ENCODE measurements at regions not wholly inside any gene's neighbourhood (a gene's known extent, or its start where the extent isn't known, plus 50 kb on each side); places are given as distances from the start of the nearest gene placed in this dataset.
A peak's percentile ranks its signal among the peaks of the same experiment; 100 is the strongest.

DNA sequence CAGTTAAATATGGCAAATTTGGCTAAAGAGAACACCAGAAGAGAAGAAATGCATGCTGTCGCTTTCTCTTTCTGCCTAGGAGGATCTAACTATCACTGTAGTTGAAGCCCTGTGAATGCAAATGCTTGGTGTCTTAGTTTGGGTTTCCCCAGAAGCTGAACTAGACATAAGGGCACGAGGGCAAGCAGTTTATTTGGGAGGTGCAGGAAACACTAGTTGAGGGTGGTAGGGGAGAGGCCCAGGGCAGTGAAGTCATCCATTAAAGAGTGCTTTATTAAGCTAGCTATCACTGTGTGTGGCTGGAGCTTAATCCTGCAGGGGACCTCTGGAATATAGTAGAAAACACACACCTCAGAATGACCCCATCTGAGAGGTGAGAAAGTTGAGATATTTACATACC lies 639.8 kb upstream of the ZEB2 start:
- no peak overlapping the region for H3K4me3 ChIP-seq (ENCODE audit: low read depth, low read length)
- TF ChIP-seq, protein P1, sequence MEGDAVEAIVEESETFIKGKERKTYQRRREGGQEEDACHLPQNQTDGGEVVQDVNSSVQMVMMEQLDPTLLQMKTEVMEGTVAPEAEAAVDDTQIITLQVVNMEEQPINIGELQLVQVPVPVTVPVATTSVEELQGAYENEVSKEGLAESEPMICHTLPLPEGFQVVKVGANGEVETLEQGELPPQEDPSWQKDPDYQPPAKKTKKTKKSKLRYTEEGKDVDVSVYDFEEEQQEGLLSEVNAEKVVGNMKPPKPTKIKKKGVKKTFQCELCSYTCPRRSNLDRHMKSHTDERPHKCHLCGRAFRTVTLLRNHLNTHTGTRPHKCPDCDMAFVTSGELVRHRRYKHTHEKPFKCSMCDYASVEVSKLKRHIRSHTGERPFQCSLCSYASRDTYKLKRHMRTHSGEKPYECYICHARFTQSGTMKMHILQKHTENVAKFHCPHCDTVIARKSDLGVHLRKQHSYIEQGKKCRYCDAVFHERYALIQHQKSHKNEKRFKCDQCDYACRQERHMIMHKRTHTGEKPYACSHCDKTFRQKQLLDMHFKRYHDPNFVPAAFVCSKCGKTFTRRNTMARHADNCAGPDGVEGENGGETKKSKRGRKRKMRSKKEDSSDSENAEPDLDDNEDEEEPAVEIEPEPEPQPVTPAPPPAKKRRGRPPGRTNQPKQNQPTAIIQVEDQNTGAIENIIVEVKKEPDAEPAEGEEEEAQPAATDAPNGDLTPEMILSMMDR (IDR thresholded peaks at IDR 0.05; ENCODE audit: control insufficient read depth, extremely low read depth, insufficient read depth): no peak
- DNase-seq (ENCODE audit: low read depth): no peak

DNA sequence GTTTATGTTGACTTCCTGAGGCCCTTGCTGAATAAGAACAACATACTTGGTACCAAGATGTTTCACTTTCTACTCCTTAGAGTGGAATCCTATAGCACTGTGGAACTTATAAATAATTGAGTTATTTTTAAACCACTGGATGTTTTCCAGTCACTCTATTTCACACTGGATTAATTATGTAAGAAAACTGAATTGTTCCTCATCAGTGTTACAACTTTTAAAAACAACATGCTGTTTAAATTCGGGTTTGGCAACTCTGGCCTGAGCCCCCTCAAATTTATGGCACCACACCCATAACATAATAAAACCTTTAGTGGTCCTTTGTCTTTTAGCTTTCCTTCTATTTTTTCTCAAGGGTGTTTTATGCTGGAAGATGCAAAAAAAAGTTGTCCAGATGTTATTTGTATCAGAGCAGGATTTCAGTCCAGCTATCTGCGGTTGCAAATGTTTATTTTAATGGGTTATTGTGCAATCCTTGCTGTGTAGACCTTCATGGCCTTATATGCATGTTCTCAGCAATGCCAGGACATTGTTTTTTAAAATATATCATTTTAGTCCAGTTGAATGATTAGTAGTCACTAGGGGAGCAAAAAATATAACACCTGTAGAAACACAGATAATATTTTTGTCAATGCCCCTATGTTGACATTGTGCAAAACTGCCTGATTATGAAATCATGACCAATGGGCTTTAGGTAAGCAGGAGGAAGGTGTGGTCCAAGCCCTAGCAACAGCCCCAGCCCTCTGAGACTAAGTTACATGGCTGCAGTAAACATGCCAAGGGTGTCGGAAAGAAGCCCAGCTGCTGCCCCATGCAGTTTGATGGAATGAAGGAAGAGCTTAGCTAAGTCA lies 638.0 kb upstream of the ZEB2 start:
- no peak overlapping the region for H3K4me3 ChIP-seq (ENCODE audit: low read depth, low read length)
- DNase-seq (ENCODE audit: low read depth): peak; percentile 3
- TF ChIP-seq, protein P1 (IDR thresholded peaks at IDR 0.05; ENCODE audit: control insufficient read depth, extremely low read depth, insufficient read depth): no peak

DNA sequence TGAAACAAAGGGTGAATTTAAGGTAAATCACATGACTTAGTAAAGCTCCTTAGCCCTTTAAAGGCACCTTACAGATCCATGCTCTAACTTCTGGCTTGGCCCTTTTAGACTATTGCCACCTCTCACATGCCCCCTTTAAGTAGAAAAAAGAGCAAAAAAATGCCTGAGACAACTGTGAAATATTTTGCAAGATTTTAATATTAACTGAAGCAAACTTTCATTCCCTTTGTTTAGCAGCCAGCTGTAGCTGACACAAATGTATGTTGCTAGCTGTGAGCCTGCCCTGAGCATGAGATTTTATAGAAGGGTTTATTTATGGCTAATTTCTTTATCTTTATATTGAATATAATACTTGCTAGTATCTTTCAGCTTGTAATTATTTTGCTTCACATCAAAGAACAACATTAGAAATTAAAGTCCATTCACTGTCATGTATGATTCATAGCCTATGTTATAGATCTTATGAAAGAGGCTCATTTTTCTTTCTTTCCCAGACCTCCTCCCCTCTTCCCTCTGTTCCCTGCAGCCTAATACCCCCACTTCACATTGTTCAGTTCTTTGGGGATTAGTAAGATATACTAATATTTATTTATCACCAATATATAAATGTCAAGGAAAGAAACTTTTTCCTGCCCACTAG lies 637.2 kb upstream of the ZEB2 start:
- DNase-seq (ENCODE audit: low read depth): no peak
- H3K4me3 ChIP-seq (ENCODE audit: low read depth, low read length): no peak overlapping the region
- TF ChIP-seq, protein P1 (IDR thresholded peaks at IDR 0.05; ENCODE audit: control insufficient read depth, extremely low read depth, insufficient read depth): no peak

DNA sequence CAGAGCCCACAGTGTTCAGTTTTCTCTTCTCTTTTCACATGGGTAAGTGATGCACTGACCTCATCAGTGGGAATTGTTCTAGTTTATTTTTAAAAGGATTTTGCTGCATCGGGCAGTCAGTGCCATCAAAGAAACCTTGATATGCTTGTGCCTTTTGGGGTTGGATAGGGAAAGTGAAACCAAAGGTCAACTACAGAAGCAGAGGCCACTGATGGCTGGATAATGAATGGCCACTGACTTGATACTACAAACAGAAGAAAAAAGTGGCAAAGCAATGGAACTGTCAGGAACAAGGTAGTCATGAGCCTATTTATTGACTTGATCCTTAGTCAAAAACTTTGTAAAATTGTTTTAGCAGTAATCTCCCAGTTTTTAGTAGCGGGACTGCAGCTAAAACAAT lies 636.3 kb upstream of the ZEB2 start:
- H3K4me3 ChIP-seq (ENCODE audit: low read depth, low read length): no peak overlapping the region
- TF ChIP-seq, protein P1 (IDR thresholded peaks at IDR 0.05; ENCODE audit: control insufficient read depth, extremely low read depth, insufficient read depth): no peak
- no peak for DNase-seq (ENCODE audit: low read depth)

DNA sequence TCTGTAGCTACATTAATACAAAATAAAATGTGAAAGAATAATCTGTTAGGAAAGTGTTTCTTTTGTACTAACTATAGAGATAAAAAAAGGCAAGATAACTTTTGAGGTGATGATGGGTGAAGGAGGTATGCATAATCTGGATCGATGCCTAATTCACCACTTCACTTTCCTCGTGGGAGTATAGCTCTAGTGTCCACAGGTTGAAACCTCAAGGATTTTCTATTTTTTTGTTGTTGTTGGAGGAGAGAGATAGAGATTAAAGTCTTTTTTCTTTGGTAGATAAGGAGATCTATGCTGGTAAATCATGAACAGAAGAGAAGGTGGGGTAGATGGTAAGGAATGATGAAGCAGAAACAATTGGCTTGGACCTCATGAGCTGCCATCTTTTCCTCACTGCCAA lies 635.3 kb upstream of the ZEB2 start:
- TF ChIP-seq, protein P1 (IDR thresholded peaks at IDR 0.05; ENCODE audit: control insufficient read depth, extremely low read depth, insufficient read depth): no peak
- no peak overlapping the region for H3K4me3 ChIP-seq (ENCODE audit: low read depth, low read length)
- no peak for DNase-seq (ENCODE audit: low read depth)

DNA sequence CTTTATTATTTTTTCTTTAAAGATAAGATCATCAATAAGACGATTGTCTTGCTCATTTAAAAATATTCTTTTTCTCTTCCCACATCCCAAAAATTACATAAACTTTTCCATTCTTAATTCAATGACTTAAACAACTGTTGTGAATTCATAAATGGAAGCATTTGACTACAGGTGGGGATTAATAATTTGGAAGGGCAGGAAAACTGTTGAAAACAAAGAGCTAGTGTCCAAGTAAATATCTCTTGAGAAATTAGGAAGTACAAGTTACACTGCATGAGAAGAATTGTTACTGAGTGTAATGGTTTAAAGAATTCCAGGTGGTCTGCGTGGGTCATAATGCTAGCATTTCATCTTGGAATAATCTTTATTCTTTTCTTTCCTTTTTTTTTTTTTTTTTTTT lies 634.8 kb upstream of the ZEB2 start:
- H3K4me3 ChIP-seq (ENCODE audit: low read depth, low read length): no peak overlapping the region
- no peak for DNase-seq (ENCODE audit: low read depth)
- TF ChIP-seq, protein P1 (IDR thresholded peaks at IDR 0.05; ENCODE audit: control insufficient read depth, extremely low read depth, insufficient read depth): no peak
